Femur (tissue), 1 donor: ENCODE measurements at regions not wholly inside any gene's neighbourhood (a gene's known extent, or its start where the extent isn't known, plus 50 kb on each side); places are given as distances from the start of the nearest gene placed in this dataset.
A peak's percentile ranks its signal among the peaks of the same experiment; 100 is the strongest.
"Not testable (repeated sequence)": the region's sequence is repeated elsewhere in the genome, so short reads cannot be mapped to it uniquely, and the experiment has no call there.

ENCODE experiments used
- DNase-seq: peaks from one replicate; pipeline ENCODE4 v3.0.0-alpha.2; 2017

- DNase-seq, result no peak
Observed at GRCh38 chr9:105116052-105116868, 128.2 kb upstream of the SLC44A1 start.

- no peak for DNase-seq
Observed at GRCh38 chr9:105117234-105117633, 127.2 kb upstream of the SLC44A1 start.

GRCh38 chr9:105118636-105119035 lies 125.8 kb upstream of the SLC44A1 start:
- no peak for DNase-seq

GRCh38 chr9:105119156-105119555 lies 125.3 kb upstream of the SLC44A1 start:
- no peak for DNase-seq

- DNase-seq, result no peak
Observed at GRCh38 chr9:105121861-105122430, 122.5 kb upstream of the SLC44A1 start.

GRCh38 chr9:105124598-105124997 lies 119.9 kb upstream of the SLC44A1 start:
- DNase-seq, result not testable (repeated sequence)

GRCh38 chr9:105126226-105126625 lies 118.2 kb upstream of the SLC44A1 start:
- DNase-seq, result no peak

GRCh38 chr9:105127863-105128220 lies 116.6 kb upstream of the SLC44A1 start:
- DNase-seq, result peak; percentile 24

- no peak for DNase-seq
Observed at GRCh38 chr9:105128908-105129600, 115.4 kb upstream of the SLC44A1 start.

- no peak for DNase-seq
Observed at GRCh38 chr9:105129731-105130130, 114.7 kb upstream of the SLC44A1 start.

GRCh38 chr9:105131981-105132380 lies 112.5 kb upstream of the SLC44A1 start:
- no peak for DNase-seq

GRCh38 chr9:105132606-105133005 lies 111.8 kb upstream of the SLC44A1 start:
- DNase-seq, result no peak

GRCh38 chr9:105138306-105138801 lies 106.1 kb upstream of the SLC44A1 start:
- peak; percentile 71 for DNase-seq

GRCh38 chr9:105141146-105141975 lies 103.1 kb upstream of the SLC44A1 start:
- DNase-seq, result no peak

- DNase-seq, result no peak
Observed at GRCh38 chr9:105141976-105142250, 102.5 kb upstream of the SLC44A1 start.

GRCh38 chr9:105142406-105143135 lies 101.9 kb upstream of the SLC44A1 start:
- DNase-seq, result no peak

GRCh38 chr9:105143136-105143430 lies 101.4 kb upstream of the SLC44A1 start:
- no peak for DNase-seq

GRCh38 chr9:105144076-105144475 lies 100.4 kb upstream of the SLC44A1 start:
- no peak for DNase-seq

- no peak for DNase-seq
Observed at GRCh38 chr9:105144841-105145240, 99.6 kb upstream of the SLC44A1 start.

- no peak for DNase-seq
Observed at GRCh38 chr9:105146677-105147076, 97.8 kb upstream of the SLC44A1 start.

GRCh38 chr9:105147110-105147871 lies 97.2 kb upstream of the SLC44A1 start:
- no peak for DNase-seq
